H1 (cell line): ENCODE measurements at regions not wholly inside any gene's neighbourhood (a gene's known extent, or its start where the extent isn't known, plus 50 kb on each side); places are given as distances from the start of the nearest gene placed in this dataset.

Source experiments
- CTCF ChIA-PET: fragments of 300-600 bp; sonication (Branson Sonifier 250); formaldehyde crosslinking; loops from one replicate; lab custom pipeline; 2021; ENCODE audit not compliant: partially characterized antibody; lab: Charles Lee
- POLR2A ChIA-PET: fragments of 300-600 bp; sonication (Branson Sonifier 250); formaldehyde crosslinking; loops from one replicate; lab custom pipeline; 2021; ENCODE audit warnings: inconsistent platforms; ENCODE audit not compliant: partially characterized antibody; lab: Charles Lee
- DNase-seq, 2 experiments: peaks; one replicate each; pipeline versions ENCODE4 v3.0.0 to v3.0.0-alpha.2; 2010 to 2022; ENCODE audit warnings: low spot score in 2 of 2, low read depth in 1 of 2, mixed read lengths in 1 of 2
- FAIRE-seq: peaks from 2 replicates; lab custom pipeline; 2011; peaks lifted over from hg19 to GRCh38; lab: Jason Lieb, UNC
- H2AFZ ChIP-seq: 2 replicates; pipeline ENCODE4 v1.8.1; 2012; ENCODE audit warnings: low read length, inconsistent platforms
- H2AK5ac ChIP-seq: 2 replicates; pipeline ENCODE4 v1.6.1; 2013; ENCODE audit warnings: low read depth, low read length
- H2BK120ac ChIP-seq: replicated peaks from 2 replicates; pipeline ENCODE3; 2013; ENCODE audit warnings: low read depth, low read length, inconsistent platforms
- H2BK12ac ChIP-seq: 2 replicates; pipeline ENCODE4 v1.6.1; 2013; ENCODE audit warnings: low read depth, low read length
- H2BK15ac ChIP-seq: 2 replicates; pipeline ENCODE4 v1.6.1; 2013; ENCODE audit warnings: low read length
- H2BK20ac ChIP-seq: 2 replicates; pipeline ENCODE4 v1.6.1; 2013; ENCODE audit warnings: low read length
- H2BK5ac ChIP-seq: 2 replicates; pipeline ENCODE4 v1.6.1; 2013; ENCODE audit warnings: low read depth, low read length
- H3K14ac ChIP-seq: 2 replicates; pipeline ENCODE4 v1.6.1; 2013; ENCODE audit warnings: inconsistent platforms; ENCODE audit not compliant: insufficient read length
- H3K18ac ChIP-seq: 2 replicates; pipeline ENCODE4 v1.6.1; 2013; ENCODE audit warnings: low read length; ENCODE audit errors: extremely low read depth
- H3K23ac ChIP-seq: 2 replicates; pipeline ENCODE4 v1.6.1; 2013; ENCODE audit warnings: inconsistent platforms; ENCODE audit not compliant: insufficient read length
- H3K23me2 ChIP-seq: 2 replicates; pipeline ENCODE4 v1.6.1; 2013; ENCODE audit warnings: low read depth, low read length
- H3K27ac ChIP-seq: 2 replicates; pipeline ENCODE4 v1.6.1; 2011; ENCODE audit warnings: low read depth, low read length, inconsistent platforms
- H3K27me3 ChIP-seq, 4 experiments: replicated peaks in 1 of 4; 1 replicate in 1 of 4; 2 replicates in 3 of 4; pipeline versions ENCODE4 v1.6.1 to v1.8.1; 2011 to 2013; ENCODE audit warnings: low read length in 3 of 4, mild to moderate bottlenecking in 3 of 4, inconsistent platforms in 2 of 4, mixed read lengths in 2 of 4, moderate library complexity in 1 of 4; ENCODE audit not compliant: control insufficient read depth in 3 of 4, insufficient read depth in 3 of 4; ENCODE audit errors: extremely low read depth in 1 of 4
- H3K36me3 ChIP-seq, 4 experiments: 2 replicates each; pipeline versions ENCODE4 v1.6.1 to v1.8.1; 2011 to 2013; ENCODE audit warnings: mild to moderate bottlenecking in 4 of 4, low read length in 3 of 4, moderate library complexity in 2 of 4, control low read depth in 1 of 4, inconsistent platforms in 1 of 4; ENCODE audit not compliant: insufficient read depth in 4 of 4, control insufficient read depth in 2 of 4
- H3K4ac ChIP-seq: replicated peaks from 2 replicates; pipeline ENCODE3; 2013; ENCODE audit warnings: low read length, low read depth, mixed read lengths, inconsistent platforms; ENCODE audit not compliant: insufficient read length
- H3K4me1 ChIP-seq, 4 experiments: replicated peaks in 1 of 4; 1 replicate in 1 of 4; 2 replicates in 3 of 4; pipeline versions ENCODE4 v1.6.1 to v1.8.1; 2011 to 2013; ENCODE audit warnings: low read length in 3 of 4, inconsistent platforms in 2 of 4, mixed read lengths in 1 of 4; ENCODE audit not compliant: insufficient read depth in 4 of 4, control insufficient read depth in 3 of 4
- H3K4me2 ChIP-seq, 2 experiments: 2 replicates each; pipeline versions ENCODE4 v1.6.1 to v1.8.1; 2011 to 2013; ENCODE audit warnings: low read depth in 2 of 2, low read length in 2 of 2, control low read depth in 1 of 2, inconsistent platforms in 1 of 2, mild to moderate bottlenecking in 1 of 2; ENCODE audit not compliant: insufficient read depth in 1 of 2
- H3K4me3 ChIP-seq, 4 experiments: fragments of 200-600, 300-600 bp in 1 of 4; sonication (generic), shearing (Covaris generic), sonication (Bioruptor Twin) in 1 of 4; 2 replicates each; pipeline versions ENCODE4 v1.5.1 to v1.8.1; 2011 to 2016; ENCODE audit warnings: low read length in 4 of 4, low read depth in 3 of 4, control low read depth in 2 of 4, inconsistent platforms in 2 of 4, mild to moderate bottlenecking in 2 of 4, mixed read lengths in 1 of 4, moderate library complexity in 1 of 4; ENCODE audit not compliant: insufficient read depth in 2 of 4; ENCODE audit errors: extremely low read depth in 1 of 4
- H3K56ac ChIP-seq: replicated peaks from 2 replicates; pipeline ENCODE3; 2013; ENCODE audit warnings: low read depth, mild to moderate bottlenecking, mixed read lengths, low read length, inconsistent platforms; ENCODE audit not compliant: insufficient read length
- H3K79me1 ChIP-seq: 2 replicates; pipeline ENCODE4 v1.6.1; 2013; ENCODE audit warnings: low read depth, low read length, control low read depth
- H3K79me2 ChIP-seq, 2 experiments: 2 replicates each; pipeline versions ENCODE4 v1.6.1 to v1.8.1; 2012 to 2013; ENCODE audit warnings: low read length in 2 of 2, mild to moderate bottlenecking in 2 of 2, inconsistent platforms in 1 of 2; ENCODE audit not compliant: insufficient read depth in 2 of 2, control insufficient read depth in 1 of 2
- H3K9ac ChIP-seq, 4 experiments: replicated peaks in 1 of 4; 1 replicate in 1 of 4; 2 replicates in 3 of 4; pipeline versions ENCODE4 v1.6.1 to v1.8.1; 2011 to 2013; ENCODE audit warnings: low read depth in 3 of 4, low read length in 3 of 4, control low read depth in 2 of 4, mild to moderate bottlenecking in 2 of 4, moderate library complexity in 2 of 4, inconsistent platforms in 1 of 4; ENCODE audit errors: extremely low read depth in 1 of 4
- H3K9me3 ChIP-seq, 2 experiments: 2 replicates each; pipeline versions ENCODE4 v1.6.1 to v1.8.1; 2012 to 2013; ENCODE audit warnings: mild to moderate bottlenecking in 2 of 2, moderate library complexity in 2 of 2, control low read depth in 1 of 2, inconsistent platforms in 1 of 2, low read depth in 1 of 2, low read length in 1 of 2, mixed read lengths in 1 of 2; ENCODE audit not compliant: insufficient read depth in 2 of 2
- H4K20me1 ChIP-seq, 2 experiments: replicated peaks in 1 of 2; 2 replicates each; pipeline versions ENCODE3 to v1.8.1; 2011 to 2013; ENCODE audit warnings: inconsistent platforms in 2 of 2, low read length in 2 of 2, mild to moderate bottlenecking in 1 of 2; ENCODE audit not compliant: insufficient read depth in 2 of 2, control insufficient read depth in 1 of 2
- H4K5ac ChIP-seq: 2 replicates; pipeline ENCODE4 v1.6.1; 2013; ENCODE audit warnings: low read length, low read depth, mixed read lengths, inconsistent platforms; ENCODE audit not compliant: insufficient read length
- H4K8ac ChIP-seq: 2 replicates; pipeline ENCODE4 v1.8.0; 2013; ENCODE audit warnings: mild to moderate bottlenecking, moderate library complexity, low read length, inconsistent platforms; ENCODE audit not compliant: insufficient read depth; ENCODE audit errors: extremely low read depth
- H4K91ac ChIP-seq: replicated peaks from 2 replicates; pipeline ENCODE3; 2013; ENCODE audit warnings: low read length, mixed read lengths, inconsistent platforms; ENCODE audit not compliant: insufficient read length
- GTF2F1 ChIP-seq: IDR thresholded peaks from 2 replicates; pipeline ENCODE4 v1.6.1; 2012; ENCODE audit warnings: low read depth, low read length, improper control_type of control experiment, borderline replicate concordance
- NANOG ChIP-seq: IDR thresholded peaks from 2 replicates; pipeline ENCODE4 v1.6.1; 2011; ENCODE audit warnings: low read length, low read depth, mild to moderate bottlenecking, inconsistent platforms; ENCODE audit not compliant: insufficient read depth, poor library complexity, severe bottlenecking
- RBBP5 ChIP-seq: IDR thresholded peaks from 2 replicates; pipeline ENCODE4 v1.7.1; 2012; ENCODE audit warnings: low read depth, mild to moderate bottlenecking, inconsistent platforms, low read length, moderate library complexity, borderline replicate concordance
- WGBS, 2 experiments: shearing (Covaris generic) in 1 of 2; methylation state at CpG; one replicate each; pipeline versions ENCODE4 v1.1.6 to v1.1.7; 2013 to 2015; ENCODE audit warnings: low lambda C conversion rate in 2 of 2, mixed read lengths in 2 of 2, inconsistent platforms in 1 of 2, low coverage in 1 of 2, missing lambda C conversion rate in 1 of 2; ENCODE audit not compliant: insufficient replicate concordance in 2 of 2, insufficient coverage in 1 of 2, insufficient read length in 1 of 2; ENCODE audit errors: extremely low coverage in 1 of 2, missing lambda C conversion rate in 1 of 2; 5-methylcytosine and 5-hydroxymethylcytosine counted together

GRCh38 chr12:68434391-68435298 is 102.5 kb upstream of the MDM1 start:
- peaks cover 4 to 10% of the 10 kb centered on the region in 2 experiments; a peak in 3 of 4 replicates for H3K9me3 ChIP-seq
- no peak overlapping the region for H2BK12ac ChIP-seq
- no peak overlapping the region for H2BK20ac ChIP-seq
- no peak overlapping the region for H2BK5ac ChIP-seq
- WGBS, 2 experiments: 93% methylated on average over 2 of the region's 2 CpGs; no CpG with 5 or more reads in 1 of the 2 experiments
- H3K56ac ChIP-seq: no peak overlapping the region
- no peak overlapping the region for H3K4me2 ChIP-seq
- no peaks in the 10 kb centered on the region for H3K79me2 ChIP-seq
- H3K4ac ChIP-seq: no peak overlapping the region
- no peak overlapping the region for H3K14ac ChIP-seq
- no peak overlapping the region for H2AK5ac ChIP-seq
- H3K9ac ChIP-seq: no peak overlapping the region
- H4K20me1 ChIP-seq: no peaks in the 10 kb centered on the region
- no peak overlapping the region for H3K23ac ChIP-seq
- no peaks in the 10 kb centered on the region for H3K79me1 ChIP-seq
- TF ChIP-seq GTF2F1 (no peak), NANOG (no peak), RBBP5 (no peak)
- H4K91ac ChIP-seq: no peak overlapping the region
- no peak overlapping the region for H3K4me3 ChIP-seq
- no peak overlapping the region for H2BK15ac ChIP-seq
- FAIRE-seq (no peak), DNase-seq (no peak)
- no peaks in the 10 kb centered on the region for H3K23me2 ChIP-seq
- no peak overlapping the region for H3K18ac ChIP-seq
- no peak overlapping the region for H2AFZ ChIP-seq
- H3K27me3 ChIP-seq: no peaks in the 10 kb centered on the region
- no peak overlapping the region for H3K27ac ChIP-seq
- no peak overlapping the region for H4K5ac ChIP-seq
- no peak overlapping the region for H2BK120ac ChIP-seq
- H3K36me3 ChIP-seq: no peaks in the 10 kb centered on the region
- peaks cover 0 to 12% (median 2%) of the 10 kb centered on the region in 4 experiments; a peak in 3 of 7 replicates for H3K4me1 ChIP-seq
- H4K8ac ChIP-seq: no peak overlapping the region
- POLR2A ChIA-PET: no interaction called here
- CTCF ChIA-PET: interaction anchor here (1.4 kb wide), 1 partner anchor 9 kb away, joined by 3 read pairs; no protein-coding TSS in a partner anchor
